SK-N-SH treated with all-trans-retinoic acid at 6 μM for 48 hours (cell line): ENCODE measurements at regions not wholly inside any gene's neighbourhood (a gene's known extent, or its start where the extent isn't known, plus 50 kb on each side); places are given as distances from the start of the nearest gene placed in this dataset.

ENCODE experiments used
- ATAC-seq: fragments of 200-7000 bp; cut with Tn5 transposase; 3 replicates; pipeline ENCODE4 v1.9.1; 2020; ENCODE audit warnings: mild to moderate bottlenecking, moderate library complexity
- ARNTL ChIP-seq: fragments of 450-650 bp; formaldehyde crosslinking; IDR thresholded peaks from 2 replicates; pipeline ENCODE4 v1.5.0; 2020; ENCODE audit warnings: low read depth, mild to moderate bottlenecking, moderate library complexity, borderline replicate concordance
- BACH2 ChIP-seq: fragments of 250-450 bp; sonication (Bioruptor Pico); IDR thresholded peaks from 2 replicates; pipeline ENCODE4 v1.9.0; 2021; ENCODE audit warnings: mild to moderate bottlenecking, borderline replicate concordance
- CREB5 ChIP-seq: fragments of 250-450 bp; sonication (Bioruptor Pico); IDR thresholded peaks from 2 replicates; pipeline ENCODE4 v1.5.1; 2020; ENCODE audit warnings: low read depth, mild to moderate bottlenecking, moderate library complexity
- CSDC2 ChIP-seq: fragments of 250-450 bp; sonication (Bioruptor Pico); IDR thresholded peaks from 2 replicates; pipeline ENCODE4 v1.5.0; 2020; ENCODE audit warnings: mild to moderate bottlenecking, moderate library complexity
- CSRNP3 ChIP-seq: fragments of 250-450 bp; sonication (Bioruptor Pico); IDR thresholded peaks from 2 replicates; pipeline ENCODE4 v1.5.1; 2021; ENCODE audit warnings: mild to moderate bottlenecking, moderate library complexity
- ESRRG ChIP-seq: fragments of 250-450 bp; sonication (Bioruptor Pico); IDR thresholded peaks from 2 replicates; pipeline ENCODE4 v1.6.1; 2021; ENCODE audit warnings: mild to moderate bottlenecking
- GLIS3 ChIP-seq: fragments of 250-450 bp; sonication (Bioruptor Pico); IDR thresholded peaks from 2 replicates; pipeline ENCODE4 v1.5.0; 2020; ENCODE audit warnings: mild to moderate bottlenecking, moderate library complexity
- ISL1 ChIP-seq: fragments of 250-450 bp; sonication (Bioruptor Pico); IDR thresholded peaks from 2 replicates; pipeline ENCODE4 v2.1.2; 2022; ENCODE audit warnings: mild to moderate bottlenecking, moderate library complexity
- OSR1 ChIP-seq: fragments of 250-450 bp; sonication (Bioruptor Pico); IDR thresholded peaks from 2 replicates; pipeline ENCODE4 v1.8.0; 2022; ENCODE audit warnings: moderate library complexity, mild to moderate bottlenecking, inconsistent platforms
- PATZ1 ChIP-seq: fragments of 250-450 bp; sonication (Bioruptor Pico); IDR thresholded peaks from 2 replicates; pipeline ENCODE4 v1.8.0; 2020; ENCODE audit warnings: mild to moderate bottlenecking, moderate library complexity, borderline replicate concordance
- POU6F1 ChIP-seq: fragments of 250-450 bp; sonication (Bioruptor Pico); IDR thresholded peaks from 2 replicates; pipeline ENCODE4 v1.8.0; 2021; ENCODE audit warnings: low read depth, mild to moderate bottlenecking, moderate library complexity, borderline replicate concordance
- PPARA ChIP-seq: fragments of 250-450 bp; sonication (Bioruptor Pico); IDR thresholded peaks from 2 replicates; pipeline ENCODE4 v1.5.0; 2020; ENCODE audit warnings: mild to moderate bottlenecking, borderline replicate concordance
- SNAI2 ChIP-seq: fragments of 250-450 bp; sonication (Bioruptor Pico); IDR thresholded peaks from 2 replicates; pipeline ENCODE4 v1.5.0; 2020; ENCODE audit warnings: mild to moderate bottlenecking, moderate library complexity
- TCF4 ChIP-seq: fragments of 250-450 bp; sonication (Bioruptor Pico); IDR thresholded peaks from 2 replicates; pipeline ENCODE4 v1.8.0; 2021; ENCODE audit warnings: mild to moderate bottlenecking, moderate library complexity, borderline replicate concordance
- TSHZ2 ChIP-seq: fragments of 250-450 bp; sonication (Bioruptor Pico); IDR thresholded peaks from 2 replicates; pipeline ENCODE4 v1.5.0; 2020; ENCODE audit warnings: mild to moderate bottlenecking, moderate library complexity
- ZC3H10 ChIP-seq: fragments of 250-450 bp; sonication (Bioruptor Pico); IDR thresholded peaks from 2 replicates; pipeline ENCODE4 v1.5.1; 2021; ENCODE audit warnings: mild to moderate bottlenecking, moderate library complexity
- ZFP3 ChIP-seq: fragments of 250-450 bp; sonication (Bioruptor Pico); IDR thresholded peaks from 2 replicates; pipeline ENCODE4 v1.5.0; 2020; ENCODE audit warnings: mild to moderate bottlenecking, moderate library complexity
- ZFP30 ChIP-seq: fragments of 450-650 bp; formaldehyde crosslinking; IDR thresholded peaks from 2 replicates; pipeline ENCODE4 v1.5.0; 2022; ENCODE audit warnings: mild to moderate bottlenecking, moderate library complexity
- ZNF565 ChIP-seq: fragments of 450-650 bp; formaldehyde crosslinking; conservative IDR thresholded peaks from 2 replicates; pipeline ENCODE4 v1.5.0; 2020; ENCODE audit warnings: low read depth, mild to moderate bottlenecking, moderate library complexity
- ZNF70 ChIP-seq: fragments of 450-650 bp; formaldehyde crosslinking; IDR thresholded peaks from 2 replicates; pipeline ENCODE4 v1.5.0; 2020; ENCODE audit warnings: mild to moderate bottlenecking, moderate library complexity
- ZNF8 ChIP-seq: fragments of 450-650 bp; formaldehyde crosslinking; IDR thresholded peaks from 2 replicates; pipeline ENCODE4 v1.5.0; 2020; ENCODE audit warnings: mild to moderate bottlenecking, moderate library complexity

- no peak for TF ChIP-seq ZC3H10 (CRISPR knock-in tag)
- TF ChIP-seq SNAI2 (CRISPR knock-in tag), result no peak
- TF ChIP-seq ZFP3 (CRISPR knock-in tag), result no peak
- no peak for TF ChIP-seq ARNTL (CRISPR knock-in tag)
- TF ChIP-seq GLIS3 (CRISPR knock-in tag), result no peak
- no peak for TF ChIP-seq POU6F1 (CRISPR knock-in tag)
- no peak for TF ChIP-seq PPARA (CRISPR knock-in tag)
- TF ChIP-seq BACH2 (CRISPR knock-in tag), result no peak
- no peak for TF ChIP-seq ISL1
- TF ChIP-seq ZFP30 (CRISPR knock-in tag), result no peak
- no peak for TF ChIP-seq ZNF70
- TF ChIP-seq CSRNP3 (CRISPR knock-in tag), result no peak
- TF ChIP-seq ZNF8 (CRISPR knock-in tag), result no peak
- no peak for TF ChIP-seq ESRRG
- no peak for TF ChIP-seq TSHZ2 (CRISPR knock-in tag)
- TF ChIP-seq CSDC2, result no peak
- ATAC-seq, result no peak
Measured at GRCh38 chr10:111515706-111516105, 438.9 kb downstream of the ADRA2A start.

- ATAC-seq, result no peak
- no peak for TF ChIP-seq ZNF565 (CRISPR knock-in tag)
Measured at GRCh38 chr10:111516144-111516543, 439.3 kb downstream of the ADRA2A start.

- no peak for ATAC-seq
- TF ChIP-seq CSRNP3 (CRISPR knock-in tag) (no peak), CSDC2 (no peak), POU6F1 (CRISPR knock-in tag) (no peak), CREB5 (no peak), PATZ1 (CRISPR knock-in tag) (no peak), OSR1 (CRISPR knock-in tag) (no peak), SNAI2 (CRISPR knock-in tag) (no peak), ARNTL (CRISPR knock-in tag) (no peak), ZNF8 (CRISPR knock-in tag) (no peak), PPARA (CRISPR knock-in tag) (no peak), ZC3H10 (CRISPR knock-in tag) (no peak), GLIS3 (CRISPR knock-in tag) (no peak), TCF4 (CRISPR knock-in tag) (no peak), TSHZ2 (CRISPR knock-in tag) (no peak)
Measured at GRCh38 chr10:111522141-111522540, 445.3 kb downstream of the ADRA2A start.
